Erythroblast (primary cell): ENCODE measurements at regions not wholly inside any gene's neighbourhood (a gene's known extent, or its start where the extent isn't known, plus 50 kb on each side); places are given as distances from the start of the nearest gene placed in this dataset.

ENCODE experiments used
- GATA1 ChIP-seq: IDR thresholded peaks from 2 replicates; pipeline ENCODE4 v1.6.1; 2011; ENCODE audit warnings: low read depth, mild to moderate bottlenecking, control low read depth, low read length, moderate library complexity
- POLR2A ChIP-seq: IDR thresholded peaks from 2 replicates; pipeline ENCODE4 v1.6.1; 2011; ENCODE audit warnings: mild to moderate bottlenecking, low read length

DNA sequence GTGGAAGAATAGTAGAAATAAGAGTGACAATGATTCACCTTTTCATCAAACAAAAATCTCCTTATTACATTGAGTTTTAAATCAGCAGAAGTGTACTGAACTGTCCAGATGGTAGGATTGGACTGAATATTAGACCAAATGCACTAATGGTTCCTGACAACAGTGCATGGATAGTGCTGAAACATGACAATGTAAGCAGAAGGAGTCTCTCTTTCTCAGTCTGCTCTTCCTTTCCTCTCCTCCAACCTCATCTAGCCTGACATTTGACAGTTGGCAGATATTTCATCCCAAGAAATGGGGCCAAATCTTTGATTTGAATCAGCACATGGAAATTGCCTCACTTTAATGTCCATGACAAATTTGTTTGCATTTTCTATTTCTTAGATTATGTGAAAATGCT lies 225.1 kb upstream of the PLSCR5 start:
- TF ChIP-seq POLR2A (no peak), GATA1 (no peak)
